Liver (tissue), 3 donors: ENCODE measurements at regions not wholly inside any gene's neighbourhood (a gene's known extent, or its start where the extent isn't known, plus 50 kb on each side); places are given as distances from the start of the nearest gene placed in this dataset.

Experiments
- ATF3 ChIP-seq: IDR thresholded peaks from 2 replicates; pipeline ENCODE4 v1.6.1; 2016; ENCODE audit warnings: antibody characterized with exemption
- EGR1 ChIP-seq, 2 donors: IDR thresholded peaks; 2 replicates each; pipeline ENCODE4 v1.6.1; 2016 to 2018; ENCODE audit warnings: antibody characterized with exemption in 2 of 2, low read depth in 2 of 2
- GABPA ChIP-seq, 2 donors: IDR thresholded peaks in 1 of 2; conservative IDR thresholded peaks in 1 of 2; 2 replicates each; pipeline ENCODE4 v1.6.1; 2016; ENCODE audit warnings: antibody characterized with exemption in 2 of 2, mild to moderate bottlenecking in 1 of 2, moderate library complexity in 1 of 2
- SP1 ChIP-seq: IDR thresholded peaks from 2 replicates; pipeline ENCODE4 v1.6.1; 2018; ENCODE audit warnings: antibody characterized with exemption, mild to moderate bottlenecking
- YY1 ChIP-seq: IDR thresholded peaks from 2 replicates; pipeline ENCODE4 v1.6.1; 2016; ENCODE audit warnings: antibody characterized with exemption, mild to moderate bottlenecking
- ZBTB33 ChIP-seq: IDR thresholded peaks from 2 replicates; pipeline ENCODE4 v1.6.1; 2016; ENCODE audit warnings: antibody characterized with exemption
- TF ChIP-seq, protein P1 (sequence below): fragments of 150-350 bp; IDR thresholded peaks from 2 replicates; pipeline ENCODE4 v1.5.1; 2017; ENCODE audit warnings: improper control_type of control experiment, low read depth, low read length; ENCODE audit not compliant: missing input control
- TF ChIP-seq, protein P2 (sequence below): IDR thresholded peaks from 2 replicates; pipeline ENCODE4 v1.6.1; 2016; ENCODE audit warnings: antibody characterized with exemption, mild to moderate bottlenecking
- TF ChIP-seq, protein P3 (sequence below): IDR thresholded peaks from 2 replicates; pipeline ENCODE4 v1.6.1; 2016; ENCODE audit warnings: antibody characterized with exemption
- donor health status: healthy.
- donor health status: healthy.

DNA sequence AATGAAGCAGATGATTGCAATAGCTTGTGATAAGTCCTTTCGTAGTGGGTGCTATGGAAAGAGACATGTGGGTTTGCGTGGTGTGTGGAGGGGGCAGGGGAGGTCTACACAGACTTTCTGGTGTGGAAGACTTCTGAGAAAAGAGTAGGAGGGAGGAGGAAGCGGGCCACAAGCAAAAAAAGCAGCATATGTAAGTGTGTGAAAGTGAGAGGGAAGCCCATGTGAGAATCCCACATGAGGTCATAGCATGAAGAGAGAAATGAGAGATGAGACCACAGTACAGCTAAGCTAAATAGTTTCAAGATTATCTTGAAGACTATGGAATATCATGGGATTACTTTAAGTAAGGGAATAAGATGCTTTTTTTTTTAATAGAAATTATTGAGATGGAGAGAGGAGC, 2039.9 kb upstream of the TENM3 start:
- TF ChIP-seq YY1 (no peak), ZBTB33 (no peak), SP1 (no peak), EGR1 (IDR thresholded peaks at IDR 0.05; ENCODE audit: low read depth in 2 of 2) (no peak), GABPA (IDR thresholded peaks at IDR 0.05 in 1 of 2, conservative IDR thresholded peaks at IDR 0.05 in 1 of 2) (no peak), ATF3 (no peak)
- TF ChIP-seq, protein P1, sequence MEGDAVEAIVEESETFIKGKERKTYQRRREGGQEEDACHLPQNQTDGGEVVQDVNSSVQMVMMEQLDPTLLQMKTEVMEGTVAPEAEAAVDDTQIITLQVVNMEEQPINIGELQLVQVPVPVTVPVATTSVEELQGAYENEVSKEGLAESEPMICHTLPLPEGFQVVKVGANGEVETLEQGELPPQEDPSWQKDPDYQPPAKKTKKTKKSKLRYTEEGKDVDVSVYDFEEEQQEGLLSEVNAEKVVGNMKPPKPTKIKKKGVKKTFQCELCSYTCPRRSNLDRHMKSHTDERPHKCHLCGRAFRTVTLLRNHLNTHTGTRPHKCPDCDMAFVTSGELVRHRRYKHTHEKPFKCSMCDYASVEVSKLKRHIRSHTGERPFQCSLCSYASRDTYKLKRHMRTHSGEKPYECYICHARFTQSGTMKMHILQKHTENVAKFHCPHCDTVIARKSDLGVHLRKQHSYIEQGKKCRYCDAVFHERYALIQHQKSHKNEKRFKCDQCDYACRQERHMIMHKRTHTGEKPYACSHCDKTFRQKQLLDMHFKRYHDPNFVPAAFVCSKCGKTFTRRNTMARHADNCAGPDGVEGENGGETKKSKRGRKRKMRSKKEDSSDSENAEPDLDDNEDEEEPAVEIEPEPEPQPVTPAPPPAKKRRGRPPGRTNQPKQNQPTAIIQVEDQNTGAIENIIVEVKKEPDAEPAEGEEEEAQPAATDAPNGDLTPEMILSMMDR, result no peak
- TF ChIP-seq, protein P2, sequence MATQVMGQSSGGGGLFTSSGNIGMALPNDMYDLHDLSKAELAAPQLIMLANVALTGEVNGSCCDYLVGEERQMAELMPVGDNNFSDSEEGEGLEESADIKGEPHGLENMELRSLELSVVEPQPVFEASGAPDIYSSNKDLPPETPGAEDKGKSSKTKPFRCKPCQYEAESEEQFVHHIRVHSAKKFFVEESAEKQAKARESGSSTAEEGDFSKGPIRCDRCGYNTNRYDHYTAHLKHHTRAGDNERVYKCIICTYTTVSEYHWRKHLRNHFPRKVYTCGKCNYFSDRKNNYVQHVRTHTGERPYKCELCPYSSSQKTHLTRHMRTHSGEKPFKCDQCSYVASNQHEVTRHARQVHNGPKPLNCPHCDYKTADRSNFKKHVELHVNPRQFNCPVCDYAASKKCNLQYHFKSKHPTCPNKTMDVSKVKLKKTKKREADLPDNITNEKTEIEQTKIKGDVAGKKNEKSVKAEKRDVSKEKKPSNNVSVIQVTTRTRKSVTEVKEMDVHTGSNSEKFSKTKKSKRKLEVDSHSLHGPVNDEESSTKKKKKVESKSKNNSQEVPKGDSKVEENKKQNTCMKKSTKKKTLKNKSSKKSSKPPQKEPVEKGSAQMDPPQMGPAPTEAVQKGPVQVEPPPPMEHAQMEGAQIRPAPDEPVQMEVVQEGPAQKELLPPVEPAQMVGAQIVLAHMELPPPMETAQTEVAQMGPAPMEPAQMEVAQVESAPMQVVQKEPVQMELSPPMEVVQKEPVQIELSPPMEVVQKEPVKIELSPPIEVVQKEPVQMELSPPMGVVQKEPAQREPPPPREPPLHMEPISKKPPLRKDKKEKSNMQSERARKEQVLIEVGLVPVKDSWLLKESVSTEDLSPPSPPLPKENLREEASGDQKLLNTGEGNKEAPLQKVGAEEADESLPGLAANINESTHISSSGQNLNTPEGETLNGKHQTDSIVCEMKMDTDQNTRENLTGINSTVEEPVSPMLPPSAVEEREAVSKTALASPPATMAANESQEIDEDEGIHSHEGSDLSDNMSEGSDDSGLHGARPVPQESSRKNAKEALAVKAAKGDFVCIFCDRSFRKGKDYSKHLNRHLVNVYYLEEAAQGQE, result no peak
- TF ChIP-seq, protein P3, sequence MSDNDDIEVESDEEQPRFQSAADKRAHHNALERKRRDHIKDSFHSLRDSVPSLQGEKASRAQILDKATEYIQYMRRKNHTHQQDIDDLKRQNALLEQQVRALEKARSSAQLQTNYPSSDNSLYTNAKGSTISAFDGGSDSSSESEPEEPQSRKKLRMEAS, result no peak
